Adrenal gland (tissue), 9 donors: ENCODE measurements at regions not wholly inside any gene's neighbourhood (a gene's known extent, or its start where the extent isn't known, plus 50 kb on each side); places are given as distances from the start of the nearest gene placed in this dataset.

Experiments
- DNase-seq, 7 donors: peaks; one replicate each; pipeline ENCODE4 v3.0.0-alpha.2; 2019 to 2020
- H3K27ac ChIP-seq, 5 donors: fragments of 200-600 bp; sonication (generic) in 4 of 5; 1 replicate in 3 of 5; 2 replicates in 2 of 5; pipeline versions ENCODE4 v1.5.1 to v1.8.0; 2016 to 2020; ENCODE audit warnings: mild to moderate bottlenecking in 1 of 5
- H3K27me3 ChIP-seq: fragments of 200-600 bp; 2 replicates; pipeline ENCODE4 v1.8.0; 2021
- H3K36me3 ChIP-seq, 2 donors: fragments of 200-600 bp; replicated peaks in 1 of 2; 1 replicate in 1 of 2; 2 replicates in 1 of 2; pipeline versions ENCODE4 v1.5.1 to v1.8.0; 2018 to 2022
- H3K4me1 ChIP-seq, 2 donors: fragments of 200-600 bp; replicated peaks in 1 of 2; 1 replicate in 1 of 2; 2 replicates in 1 of 2; pipeline versions ENCODE4 v1.5.1 to v1.8.0; 2018 to 2021
- H3K4me3 ChIP-seq, 4 donors: fragments of 200-600 bp; sonication (generic) in 3 of 4; one replicate each; pipeline ENCODE4 v1.5.1; 2016 to 2018
- H3K9me3 ChIP-seq, 3 donors: fragments of 200-600 bp; sonication (generic) in 1 of 3; replicated peaks in 1 of 3; 1 replicate in 2 of 3; 2 replicates in 1 of 3; pipeline versions ENCODE4 v1.5.1 to v1.8.0; 2016 to 2021
- POLR2A ChIP-seq, 2 donors: fragments of 450-650 bp; IDR thresholded peaks; one replicate each; pipeline ENCODE4 v1.6.1; 2017; ENCODE audit warnings: antibody characterized with exemption in 2 of 2, mild to moderate bottlenecking in 2 of 2, moderate library complexity in 1 of 2
- WGBS, 4 donors: extraction: QIAGEN DNeasy Blood & Tissue Kit in 2 of 4; methylation state at CpG; one replicate each; pipeline versions ENCODE4 v1.1.5 to v1.1.7; 2013 to 2017; 5-methylcytosine and 5-hydroxymethylcytosine counted together
- intact Hi-C, 2 donors: fragments of 100-400 bp; cut with DNase I; formaldehyde crosslinking; loops; one replicate each; pipeline versions ENCODE4 v1.14.1 to v1.15.0; 2022 to 2023
- TF ChIP-seq, protein P1 (sequence below), 6 experiments: fragments of 450-650 bp in 4 of 6; fragments of 200-600 bp in 2 of 6; sonication (generic) in 1 of 6; IDR thresholded peaks; 1 replicate in 5 of 6; 2 replicates in 1 of 6; pipeline versions ENCODE4 v1.5.1 to v1.8.0; 2016 to 2021; ENCODE audit warnings: antibody characterized with exemption in 6 of 6, mild to moderate bottlenecking in 2 of 6, moderate library complexity in 1 of 6
- donor health status: healthy with polysubstance abuse.
- donor health status: Bipolar disorder and iron deficiency.
- donor health status: DM: yes; HTN: yes; CAD: no.
- donor health status: DM: no; HTN: no; CAD: no.
- donor health status: DM: no; HTN: no; CAD: no.

- intact Hi-C loops, result no loop called here
- WGBS, 4 donors, result 33 to 78% (median 67%) methylated on average over 1 to 4 of the region's 4 CpGs
- H3K27me3 ChIP-seq, result no peaks in the 10 kb centered on the region
These were observed 303.0 kb upstream of the IRX5 start for GRCh38 chr16:54627616-54628015.

GRCh38 chr16:54623636-54624035, 307.0 kb upstream of the IRX5 start:
- Histone ChIP-seq H3K27me3 (no peaks in the 10 kb centered on the region), H3K4me3 (no peak overlapping the region), H3K4me1 (no peaks in the 10 kb centered on the region), H3K9me3 (no peaks in the 10 kb centered on the region), H3K27ac (no peak overlapping the region), H3K36me3 (no peaks in the 10 kb centered on the region)
- 79 to 83% (median 82%) methylated on average over 7 of the region's 7 CpGs for WGBS, 4 donors
- intact Hi-C loops, result no loop called here
- DNase-seq, result no peak
- no peak for TF ChIP-seq POLR2A (IDR thresholded peaks at IDR 0.05)
- TF ChIP-seq, protein P1, sequence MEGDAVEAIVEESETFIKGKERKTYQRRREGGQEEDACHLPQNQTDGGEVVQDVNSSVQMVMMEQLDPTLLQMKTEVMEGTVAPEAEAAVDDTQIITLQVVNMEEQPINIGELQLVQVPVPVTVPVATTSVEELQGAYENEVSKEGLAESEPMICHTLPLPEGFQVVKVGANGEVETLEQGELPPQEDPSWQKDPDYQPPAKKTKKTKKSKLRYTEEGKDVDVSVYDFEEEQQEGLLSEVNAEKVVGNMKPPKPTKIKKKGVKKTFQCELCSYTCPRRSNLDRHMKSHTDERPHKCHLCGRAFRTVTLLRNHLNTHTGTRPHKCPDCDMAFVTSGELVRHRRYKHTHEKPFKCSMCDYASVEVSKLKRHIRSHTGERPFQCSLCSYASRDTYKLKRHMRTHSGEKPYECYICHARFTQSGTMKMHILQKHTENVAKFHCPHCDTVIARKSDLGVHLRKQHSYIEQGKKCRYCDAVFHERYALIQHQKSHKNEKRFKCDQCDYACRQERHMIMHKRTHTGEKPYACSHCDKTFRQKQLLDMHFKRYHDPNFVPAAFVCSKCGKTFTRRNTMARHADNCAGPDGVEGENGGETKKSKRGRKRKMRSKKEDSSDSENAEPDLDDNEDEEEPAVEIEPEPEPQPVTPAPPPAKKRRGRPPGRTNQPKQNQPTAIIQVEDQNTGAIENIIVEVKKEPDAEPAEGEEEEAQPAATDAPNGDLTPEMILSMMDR (IDR thresholded peaks at IDR 0.05), result no peak

More at GRCh38 chr16:54627616-54628015, 303.0 kb upstream of the IRX5 start:
- no peaks in the 10 kb centered on the region for H3K9me3 ChIP-seq
- no peaks in the 10 kb centered on the region for H3K4me1 ChIP-seq
- H3K4me3 ChIP-seq, result no peak overlapping the region
- H3K36me3 ChIP-seq, result no peaks in the 10 kb centered on the region
- TF ChIP-seq POLR2A (IDR thresholded peaks at IDR 0.05), result no peak
- TF ChIP-seq, protein P1 (IDR thresholded peaks at IDR 0.05), result no peak
- no peak for DNase-seq
- no peak overlapping the region for H3K27ac ChIP-seq

DNA sequence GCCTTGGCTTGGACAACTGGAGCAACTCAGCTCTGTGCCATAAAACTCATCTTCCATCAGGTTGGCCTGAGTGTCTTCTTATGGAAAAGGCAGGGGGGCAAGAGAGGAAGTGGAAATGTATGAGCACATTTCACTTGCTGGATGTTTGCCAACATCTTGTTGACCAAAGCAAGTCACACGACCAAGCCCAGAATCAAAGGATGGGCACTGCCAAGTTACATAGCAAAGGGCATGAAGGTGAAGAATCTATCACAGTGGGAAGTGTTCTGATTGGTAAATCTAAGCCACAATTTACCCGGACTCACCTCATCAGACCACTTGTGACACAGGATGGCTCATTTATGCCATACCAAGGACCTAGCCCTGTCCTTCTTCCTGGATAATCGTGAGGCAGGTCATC, 310.5 kb upstream of the IRX5 start:
- intact Hi-C loops, result no loop called here
- H3K4me1 ChIP-seq, result no peaks in the 10 kb centered on the region
- DNase-seq, result no peak
- TF ChIP-seq, protein P1 (IDR thresholded peaks at IDR 0.05), result no peak
- no peak for TF ChIP-seq POLR2A (IDR thresholded peaks at IDR 0.05)
- no peak overlapping the region for H3K4me3 ChIP-seq
- no peaks in the 10 kb centered on the region for H3K9me3 ChIP-seq
- no peaks in the 10 kb centered on the region for H3K27me3 ChIP-seq
- H3K36me3 ChIP-seq, result no peaks in the 10 kb centered on the region
- 69 to 83% (median 76%) methylated on average over 3 of the region's 3 CpGs for WGBS, 4 donors
- no peak overlapping the region for H3K27ac ChIP-seq

GRCh38 chr16:54616610-54617009, 314.1 kb upstream of the IRX5 start:
- intact Hi-C loops, result no loop called here
- TF ChIP-seq, protein P1 (IDR thresholded peaks at IDR 0.05), result no peak
- TF ChIP-seq POLR2A (IDR thresholded peaks at IDR 0.05), result no peak
- no peaks in the 10 kb centered on the region for H3K4me1 ChIP-seq
- no peaks in the 10 kb centered on the region for H3K27me3 ChIP-seq
- no peak overlapping the region for H3K4me3 ChIP-seq
- H3K9me3 ChIP-seq, result no peaks in the 10 kb centered on the region
- WGBS, 4 donors, result 47 to 70% (median 64%) methylated on average over 5 of the region's 5 CpGs
- DNase-seq, result no peak
- H3K36me3 ChIP-seq, result no peaks in the 10 kb centered on the region
- no peak overlapping the region for H3K27ac ChIP-seq
